Thyroid gland (tissue), 4 donors: ENCODE measurements at regions not wholly inside any gene's neighbourhood (a gene's known extent, or its start where the extent isn't known, plus 50 kb on each side); places are given as distances from the start of the nearest gene placed in this dataset.

Experiments used
- POLR2A ChIP-seq, 2 donors: fragments of 450-650 bp; IDR thresholded peaks; one replicate each; pipeline ENCODE4 v1.6.1; 2017; ENCODE audit warnings: antibody characterized with exemption in 2 of 2, mild to moderate bottlenecking in 2 of 2, moderate library complexity in 1 of 2
- TF ChIP-seq, protein P1 (sequence below), 6 experiments: fragments of 200-600 bp in 3 of 6; fragments of 450-650 bp in 3 of 6; sonication (generic) in 3 of 6; IDR thresholded peaks; one replicate each; pipeline ENCODE4 v1.5.1; 2016 to 2019; ENCODE audit warnings: antibody characterized with exemption in 6 of 6, mild to moderate bottlenecking in 2 of 6, inconsistent platforms in 1 of 6, moderate library complexity in 1 of 6

DNA sequence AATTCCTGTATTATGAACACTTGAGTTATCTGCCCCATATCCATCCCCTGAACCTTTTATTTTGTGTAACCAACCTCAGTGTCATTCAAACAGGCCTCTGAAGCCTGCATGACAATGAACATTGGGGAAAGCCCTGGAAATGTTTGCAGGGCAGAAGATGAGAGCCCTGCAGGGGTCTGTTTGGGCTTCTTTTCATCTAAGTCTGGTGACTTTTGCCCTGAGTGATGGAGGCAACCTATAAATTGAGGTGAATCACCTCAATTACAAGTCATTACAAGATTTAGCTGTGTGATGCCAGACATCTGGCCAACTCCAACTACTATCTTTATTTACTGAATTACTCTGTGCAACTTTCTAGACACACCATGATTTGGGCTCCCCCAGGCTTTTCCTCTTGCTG, 189.2 kb downstream of the MAF start:
- TF ChIP-seq, protein P1, sequence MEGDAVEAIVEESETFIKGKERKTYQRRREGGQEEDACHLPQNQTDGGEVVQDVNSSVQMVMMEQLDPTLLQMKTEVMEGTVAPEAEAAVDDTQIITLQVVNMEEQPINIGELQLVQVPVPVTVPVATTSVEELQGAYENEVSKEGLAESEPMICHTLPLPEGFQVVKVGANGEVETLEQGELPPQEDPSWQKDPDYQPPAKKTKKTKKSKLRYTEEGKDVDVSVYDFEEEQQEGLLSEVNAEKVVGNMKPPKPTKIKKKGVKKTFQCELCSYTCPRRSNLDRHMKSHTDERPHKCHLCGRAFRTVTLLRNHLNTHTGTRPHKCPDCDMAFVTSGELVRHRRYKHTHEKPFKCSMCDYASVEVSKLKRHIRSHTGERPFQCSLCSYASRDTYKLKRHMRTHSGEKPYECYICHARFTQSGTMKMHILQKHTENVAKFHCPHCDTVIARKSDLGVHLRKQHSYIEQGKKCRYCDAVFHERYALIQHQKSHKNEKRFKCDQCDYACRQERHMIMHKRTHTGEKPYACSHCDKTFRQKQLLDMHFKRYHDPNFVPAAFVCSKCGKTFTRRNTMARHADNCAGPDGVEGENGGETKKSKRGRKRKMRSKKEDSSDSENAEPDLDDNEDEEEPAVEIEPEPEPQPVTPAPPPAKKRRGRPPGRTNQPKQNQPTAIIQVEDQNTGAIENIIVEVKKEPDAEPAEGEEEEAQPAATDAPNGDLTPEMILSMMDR (IDR thresholded peaks at IDR 0.05), result no peak
- no peak for TF ChIP-seq POLR2A (IDR thresholded peaks at IDR 0.05)
